ENCODE measurements at regions not wholly inside any gene's neighbourhood (a gene's known extent, or its start where the extent isn't known, plus 50 kb on each side); places are given as distances from the start of the nearest gene placed in this dataset.

DNA sequence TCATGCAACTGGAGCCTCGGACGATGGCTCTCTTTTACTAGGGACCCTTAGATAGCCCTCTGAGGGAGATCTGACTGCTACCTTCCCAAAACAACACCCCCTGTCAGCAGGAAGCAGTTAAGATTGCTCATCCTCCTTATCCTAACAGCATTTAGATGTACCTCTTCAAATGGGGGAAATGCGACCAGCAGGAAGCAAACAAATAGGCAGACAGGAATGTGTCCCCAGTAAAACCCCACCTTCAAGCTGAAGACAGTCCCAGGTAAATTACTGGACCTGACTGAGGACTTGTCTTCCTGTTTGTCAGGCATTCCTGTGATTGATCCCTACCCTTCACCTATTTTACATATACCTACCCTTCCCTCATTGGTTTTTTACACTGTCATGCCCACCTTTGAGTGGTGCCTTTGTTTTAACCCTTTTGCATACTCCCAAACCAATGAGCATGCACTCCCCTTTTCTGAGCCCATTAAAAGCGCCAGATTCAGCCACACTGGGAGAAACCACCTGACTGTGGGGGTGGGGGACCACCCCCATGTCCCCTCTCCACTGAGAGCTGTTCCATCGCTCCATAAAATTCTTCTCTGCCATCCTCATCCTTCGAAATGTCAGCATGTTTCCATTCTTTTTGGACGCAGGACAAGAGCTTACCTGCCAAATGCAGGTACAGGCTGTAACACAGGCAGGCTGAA is 954.0 kb upstream of the CDH6 start:
- no peak overlapping the region for H3K18ac ChIP-seq (ENCODE audit: extremely low read depth, low read length)
- no peak overlapping the region for H2BK15ac ChIP-seq (ENCODE audit: low read length)
- no peak overlapping the region for H2AK5ac ChIP-seq (ENCODE audit: low read depth, low read length)
- H2BK20ac ChIP-seq (ENCODE audit: low read length), result no peak overlapping the region; the same call in 1 of the 2 replicates
- no peak overlapping the region for H3K23ac ChIP-seq (ENCODE audit: insufficient read length)
- H3K79me1 ChIP-seq (ENCODE audit: low read depth, low read length), result no peaks in the 10 kb centered on the region
- peak overlapping the region; percentile 72; the same call in 1 of the 2 replicates for H2AFZ ChIP-seq (ENCODE audit: low read length)
- H4K20me1 ChIP-seq (replicated peaks in 1 of 2; ENCODE audit: control insufficient read depth in 1 of 2, insufficient read depth in 2 of 2, low read length in 2 of 2), result no peaks in the 10 kb centered on the region
- H3K4me3 ChIP-seq (ENCODE audit: extremely low read depth in 1 of 4, insufficient read depth in 2 of 4, low read depth in 3 of 4, low read length in 4 of 4), result no peak overlapping the region
- no peaks in the 10 kb centered on the region for H3K36me3 ChIP-seq (ENCODE audit: control insufficient read depth in 2 of 4, insufficient read depth in 4 of 4, low read length in 3 of 4)
- H2BK120ac ChIP-seq (replicated peaks; ENCODE audit: low read depth, low read length), result no peak overlapping the region
- H3K9me3 ChIP-seq (ENCODE audit: insufficient read depth in 2 of 2, low read depth in 1 of 2, low read length in 1 of 2), result no peaks in the 10 kb centered on the region
- no peak overlapping the region for H3K56ac ChIP-seq (replicated peaks; ENCODE audit: insufficient read length, low read depth, low read length)
- no peak overlapping the region for H4K8ac ChIP-seq (ENCODE audit: extremely low read depth, insufficient read depth, low read length)
- ChIA-PET POLR2A (ENCODE audit: partially characterized antibody) (no interaction called here), CTCF (ENCODE audit: partially characterized antibody) (interaction anchor here (1.3 kb wide), 1 partner anchor 199 kb away, joined by 4 read pairs; no protein-coding TSS in a partner anchor)
- H3K27ac ChIP-seq (ENCODE audit: low read depth, low read length), result no peak overlapping the region
- H3K23me2 ChIP-seq (ENCODE audit: low read depth, low read length), result no peaks in the 10 kb centered on the region
- H3K79me2 ChIP-seq (ENCODE audit: control insufficient read depth in 1 of 2, insufficient read depth in 2 of 2, low read length in 2 of 2), result no peaks in the 10 kb centered on the region
- FAIRE-seq (no peak), DNase-seq (ENCODE audit: low read depth in 1 of 2, low spot score in 2 of 2) (peak in 1 of 2 experiments; percentile 44)
- TF ChIP-seq JUND (IDR thresholded peaks at IDR 0.05; ENCODE audit: low read length), result peak; percentile 44; the same call in 1 of the 2 replicates
- TF ChIP-seq EZH2 (IDR thresholded peaks at IDR 0.05; ENCODE audit: low read depth, low read length, severe bottlenecking), result no peak
- TF ChIP-seq TEAD4 (IDR thresholded peaks at IDR 0.05; ENCODE audit: low read depth, low read length), result 0 out of 2 replicates have a peak, but pooled peaks have one; percentile 27
- H3K27me3 ChIP-seq (replicated peaks in 1 of 4; ENCODE audit: control insufficient read depth in 3 of 4, extremely low read depth in 1 of 4, insufficient read depth in 3 of 4, low read length in 3 of 4), result no peaks in the 10 kb centered on the region
- H2BK12ac ChIP-seq (ENCODE audit: low read depth, low read length), result peak overlapping the region; percentile 53; the same call in 1 of the 2 replicates
- peak overlapping the region; percentile 56; the same call in 1 of the 2 replicates for H2BK5ac ChIP-seq (ENCODE audit: low read depth, low read length)
- H4K5ac ChIP-seq (ENCODE audit: insufficient read length, low read depth, low read length), result no peak overlapping the region
- H4K91ac ChIP-seq (replicated peaks; ENCODE audit: insufficient read length, low read length), result peak overlapping the region; percentile 61
- H3K4me2 ChIP-seq (ENCODE audit: insufficient read depth in 1 of 2, low read depth in 2 of 2, low read length in 2 of 2), result no peak overlapping the region
- 83% methylated on average over 7 of the region's 7 CpGs; no CpG with 5 or more reads in 1 of the 2 experiments for WGBS, 2 experiments (ENCODE audit: extremely low coverage in 1 of 2, insufficient coverage in 1 of 2, insufficient read length in 1 of 2, insufficient replicate concordance in 2 of 2, low coverage in 1 of 2, low lambda C conversion rate in 2 of 2, missing lambda C conversion rate in 1 of 2)
- no peak overlapping the region for H3K14ac ChIP-seq (ENCODE audit: insufficient read length)
- H3K9ac ChIP-seq (replicated peaks in 1 of 4; ENCODE audit: extremely low read depth in 1 of 4, low read depth in 3 of 4, low read length in 3 of 4), result no peak overlapping the region
- no peak overlapping the region for H3K4ac ChIP-seq (replicated peaks; ENCODE audit: insufficient read length, low read depth, low read length)
- peaks cover 0 to 8% (median 5%) of the 10 kb centered on the region in 4 experiments; a peak in 5 of 7 replicates for H3K4me1 ChIP-seq (replicated peaks in 1 of 4; ENCODE audit: control insufficient read depth in 3 of 4, insufficient read depth in 4 of 4, low read length in 3 of 4)

Measured in H1 (cell line).